ENCODE measurements at regions not wholly inside any gene's neighbourhood (a gene's known extent, or its start where the extent isn't known, plus 50 kb on each side); places are given as distances from the start of the nearest gene placed in this dataset.

GRCh38 chr5:168106008-168106761 lies 185.3 kb upstream of the WWC1 start:
- Histone ChIP-seq H3K9me3 (ENCODE audit: low read depth) (no peaks in the 10 kb centered on the region), H3K4me3 (no peak overlapping the region), H3K4me1 (ENCODE audit: low read depth) (peaks cover 4% of the 10 kb centered on the region), H3K36me3 (no peaks in the 10 kb centered on the region), H3K27me3 (no peaks in the 10 kb centered on the region), H3K27ac (no peak overlapping the region)
- DNase-seq (ENCODE audit: low read depth in 1 of 2, low spot score in 1 of 2) = peak in 1 of 2 donors; percentile 33
- TF ChIP-seq, protein P1, sequence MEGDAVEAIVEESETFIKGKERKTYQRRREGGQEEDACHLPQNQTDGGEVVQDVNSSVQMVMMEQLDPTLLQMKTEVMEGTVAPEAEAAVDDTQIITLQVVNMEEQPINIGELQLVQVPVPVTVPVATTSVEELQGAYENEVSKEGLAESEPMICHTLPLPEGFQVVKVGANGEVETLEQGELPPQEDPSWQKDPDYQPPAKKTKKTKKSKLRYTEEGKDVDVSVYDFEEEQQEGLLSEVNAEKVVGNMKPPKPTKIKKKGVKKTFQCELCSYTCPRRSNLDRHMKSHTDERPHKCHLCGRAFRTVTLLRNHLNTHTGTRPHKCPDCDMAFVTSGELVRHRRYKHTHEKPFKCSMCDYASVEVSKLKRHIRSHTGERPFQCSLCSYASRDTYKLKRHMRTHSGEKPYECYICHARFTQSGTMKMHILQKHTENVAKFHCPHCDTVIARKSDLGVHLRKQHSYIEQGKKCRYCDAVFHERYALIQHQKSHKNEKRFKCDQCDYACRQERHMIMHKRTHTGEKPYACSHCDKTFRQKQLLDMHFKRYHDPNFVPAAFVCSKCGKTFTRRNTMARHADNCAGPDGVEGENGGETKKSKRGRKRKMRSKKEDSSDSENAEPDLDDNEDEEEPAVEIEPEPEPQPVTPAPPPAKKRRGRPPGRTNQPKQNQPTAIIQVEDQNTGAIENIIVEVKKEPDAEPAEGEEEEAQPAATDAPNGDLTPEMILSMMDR (IDR thresholded peaks at IDR 0.05; ENCODE audit: low read depth, low read length) = no peak

DNA sequence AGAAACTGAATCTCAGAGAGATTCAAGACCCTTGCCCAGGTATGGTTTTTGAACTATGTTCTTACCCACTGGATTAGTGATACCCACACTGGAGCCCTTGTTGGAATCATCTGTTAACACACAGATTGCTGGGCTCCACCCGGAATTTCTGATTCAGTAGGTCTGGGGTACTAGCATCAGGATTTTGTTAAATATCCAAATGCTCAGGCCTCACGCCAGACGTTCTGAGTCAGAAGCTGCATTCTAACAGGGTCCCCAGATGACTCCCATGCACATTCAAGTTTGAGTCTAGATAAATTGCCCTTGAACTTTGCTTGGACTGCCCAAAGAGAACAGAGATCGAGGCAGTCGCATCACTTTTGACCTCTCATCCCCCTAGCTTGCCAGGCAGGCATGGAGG lies 182.0 kb upstream of the WWC1 start:
- no peaks in the 10 kb centered on the region for H3K36me3 ChIP-seq
- TF ChIP-seq, protein P1 (IDR thresholded peaks at IDR 0.05; ENCODE audit: low read depth, low read length) = no peak
- H3K27me3 ChIP-seq = no peaks in the 10 kb centered on the region
- no peak overlapping the region for H3K27ac ChIP-seq
- no peaks in the 10 kb centered on the region for H3K9me3 ChIP-seq (ENCODE audit: low read depth)
- H3K4me1 ChIP-seq (ENCODE audit: low read depth) = peaks cover 4% of the 10 kb centered on the region
- DNase-seq (ENCODE audit: low read depth in 1 of 2, low spot score in 1 of 2) = no peak
- H3K4me3 ChIP-seq = no peak overlapping the region

DNA sequence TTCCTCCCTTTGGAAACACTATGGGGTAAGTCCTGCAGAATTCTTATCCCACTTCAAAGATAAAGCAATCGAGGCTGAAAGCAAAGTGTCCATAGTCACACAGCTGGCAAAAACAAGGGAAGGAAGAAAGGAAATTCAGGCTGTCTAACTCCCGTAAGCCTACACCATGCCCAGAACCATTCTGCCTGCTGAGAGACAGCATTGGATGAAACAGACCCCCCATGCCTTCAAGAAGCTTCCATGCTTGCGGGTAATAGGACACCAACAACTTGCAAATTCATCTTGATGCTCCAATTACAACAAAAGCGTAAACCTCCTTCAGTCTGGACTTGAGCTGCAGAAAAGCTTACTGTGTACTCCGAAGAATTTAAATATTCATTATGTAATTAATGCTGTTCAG lies 181.1 kb upstream of the WWC1 start:
- H3K36me3 ChIP-seq = no peaks in the 10 kb centered on the region
- H3K27me3 ChIP-seq = no peaks in the 10 kb centered on the region
- DNase-seq (ENCODE audit: low read depth in 1 of 2, low spot score in 1 of 2) = no peak
- H3K4me3 ChIP-seq = no peak overlapping the region
- peaks cover 4% of the 10 kb centered on the region for H3K4me1 ChIP-seq (ENCODE audit: low read depth)
- no peak overlapping the region for H3K27ac ChIP-seq
- TF ChIP-seq, protein P1 (IDR thresholded peaks at IDR 0.05; ENCODE audit: low read depth, low read length) = no peak
- H3K9me3 ChIP-seq (ENCODE audit: low read depth) = no peaks in the 10 kb centered on the region

- TF ChIP-seq, protein P1 (IDR thresholded peaks at IDR 0.05; ENCODE audit: low read depth, low read length) = no peak
- no peaks in the 10 kb centered on the region for H3K9me3 ChIP-seq (ENCODE audit: low read depth)
- no peak for DNase-seq (ENCODE audit: low read depth in 1 of 2, low spot score in 1 of 2)
- peaks cover 4% of the 10 kb centered on the region for H3K4me1 ChIP-seq (ENCODE audit: low read depth)
- H3K36me3 ChIP-seq = no peaks in the 10 kb centered on the region
- no peaks in the 10 kb centered on the region for H3K27me3 ChIP-seq
- no peak overlapping the region for H3K27ac ChIP-seq
- no peak overlapping the region for H3K4me3 ChIP-seq
These were observed 180.3 kb upstream of the WWC1 start for GRCh38 chr5:168110870-168111832.

- TF ChIP-seq, protein P1 (IDR thresholded peaks at IDR 0.05; ENCODE audit: low read depth, low read length) = peak; percentile 75
- Histone ChIP-seq H3K9me3 (ENCODE audit: low read depth) (no peaks in the 10 kb centered on the region), H3K27me3 (no peaks in the 10 kb centered on the region), H3K36me3 (no peaks in the 10 kb centered on the region), H3K27ac (no peak overlapping the region), H3K4me1 (ENCODE audit: low read depth) (peaks cover 4% of the 10 kb centered on the region), H3K4me3 (no peak overlapping the region)
- peak; percentile 49 to 63 for DNase-seq (ENCODE audit: low read depth in 1 of 2, low spot score in 1 of 2)
These were observed 176.9 kb upstream of the WWC1 start for GRCh38 chr5:168114444-168115017.

Data from cardiac muscle cell (in vitro differentiated cells and primary cell).